Activated naive CD4-positive, alpha-beta T cell treated with anti-CD3 and anti-CD28 coated beads for 36 hours (primary cell): ENCODE measurements at regions not wholly inside any gene's neighbourhood (a gene's known extent, or its start where the extent isn't known, plus 50 kb on each side); places are given as distances from the start of the nearest gene placed in this dataset.

Source experiments
- CTCF ChIA-PET: fragments of 350-600 bp; sonication (Branson Sonifier 250); formaldehyde crosslinking; loops from one replicate; lab custom pipeline; 2021; ENCODE audit warnings: antibody characterized with exemption; lab: Charles Lee
- DNase-seq: peaks from one replicate; pipeline ENCODE4 v3.0.0-alpha.2; 2020
- H3K27ac Mint-ChIP-seq: one replicate; pipeline ENCODE4 v1.8.0; 2021; ENCODE audit warnings: mild to moderate bottlenecking, mixed read lengths
- H3K27me3 Mint-ChIP-seq: one replicate; pipeline ENCODE4 v1.8.0; 2021; ENCODE audit warnings: low read depth, mixed read lengths
- H3K36me3 Mint-ChIP-seq: one replicate; pipeline ENCODE4 v1.8.0; 2021; ENCODE audit warnings: low read depth, mixed read lengths
- H3K4me1 Mint-ChIP-seq: one replicate; pipeline ENCODE4 v1.8.0; 2021; ENCODE audit warnings: low read depth, mixed read lengths
- H3K4me3 Mint-ChIP-seq: one replicate; pipeline ENCODE4 v1.8.0; 2021; ENCODE audit warnings: mild to moderate bottlenecking, moderate library complexity, mixed read lengths
- H3K9me3 Mint-ChIP-seq: one replicate; pipeline ENCODE4 v1.8.0; 2021; ENCODE audit warnings: mixed read lengths
- intact Hi-C: fragments of 100-400 bp; cut with micrococcal nuclease; formaldehyde crosslinking; loops from one replicate; pipeline ENCODE4 v1.15.1; 2023

- H3K4me3 Mint-ChIP-seq, result no peak overlapping the region
- H3K4me1 Mint-ChIP-seq, result no peaks in the 10 kb centered on the region
- H3K27ac Mint-ChIP-seq, result no peak overlapping the region
- H3K9me3 Mint-ChIP-seq, result peaks cover 15% of the 10 kb centered on the region
- DNase-seq, result no peak
- intact Hi-C loops, result no loop called here
- H3K27me3 Mint-ChIP-seq, result no peaks in the 10 kb centered on the region
- CTCF ChIA-PET, result no interaction called here
- no peaks in the 10 kb centered on the region for H3K36me3 Mint-ChIP-seq
Observed at GRCh38 chr7:81648716-81649115, 121.1 kb downstream of the HGF start.

- CTCF ChIA-PET, result no interaction called here
- intact Hi-C loops, result no loop called here
- Mint-ChIP-seq H3K27me3 (no peaks in the 10 kb centered on the region), H3K4me3 (no peak overlapping the region), H3K4me1 (no peaks in the 10 kb centered on the region), H3K9me3 (peaks cover 15% of the 10 kb centered on the region), H3K36me3 (no peaks in the 10 kb centered on the region), H3K27ac (no peak overlapping the region)
- no peak for DNase-seq
Observed at GRCh38 chr7:81645435-81645834, 124.4 kb downstream of the HGF start.

GRCh38 chr7:81641873-81642272 lies 128.0 kb downstream of the HGF start:
- Mint-ChIP-seq H3K36me3 (no peaks in the 10 kb centered on the region), H3K4me1 (no peaks in the 10 kb centered on the region), H3K27ac (no peak overlapping the region), H3K9me3 (peaks cover 18% of the 10 kb centered on the region), H3K4me3 (no peak overlapping the region), H3K27me3 (no peaks in the 10 kb centered on the region)
- DNase-seq, result no peak
- intact Hi-C loops, result no loop called here
- CTCF ChIA-PET, result no interaction called here

GRCh38 chr7:81638198-81638597 lies 131.6 kb downstream of the HGF start:
- CTCF ChIA-PET, result no interaction called here
- Mint-ChIP-seq H3K27ac (no peak overlapping the region), H3K36me3 (no peaks in the 10 kb centered on the region), H3K27me3 (no peaks in the 10 kb centered on the region), H3K9me3 (peaks cover 16% of the 10 kb centered on the region), H3K4me1 (no peaks in the 10 kb centered on the region), H3K4me3 (no peak overlapping the region)
- intact Hi-C loops, result no loop called here
- DNase-seq, result no peak

- intact Hi-C loops, result no loop called here
- Mint-ChIP-seq H3K27me3 (no peaks in the 10 kb centered on the region), H3K4me3 (no peak overlapping the region), H3K36me3 (no peaks in the 10 kb centered on the region), H3K4me1 (no peaks in the 10 kb centered on the region), H3K27ac (no peak overlapping the region), H3K9me3 (peaks cover 16% of the 10 kb centered on the region)
- CTCF ChIA-PET, result no interaction called here
- DNase-seq, result no peak
Observed at GRCh38 chr7:81637534-81637933, 132.3 kb downstream of the HGF start.

GRCh38 chr7:81632418-81632817 lies 137.4 kb downstream of the HGF start:
- CTCF ChIA-PET, result no interaction called here
- no peak overlapping the region for H3K4me3 Mint-ChIP-seq
- no peak overlapping the region for H3K27ac Mint-ChIP-seq
- no peaks in the 10 kb centered on the region for H3K36me3 Mint-ChIP-seq
- H3K9me3 Mint-ChIP-seq, result peaks cover 4% of the 10 kb centered on the region
- no peaks in the 10 kb centered on the region for H3K4me1 Mint-ChIP-seq
- H3K27me3 Mint-ChIP-seq, result no peaks in the 10 kb centered on the region
- intact Hi-C loops, result no loop called here
- DNase-seq, result no peak

GRCh38 chr7:81630600-81630999 lies 139.2 kb downstream of the HGF start:
- H3K4me3 Mint-ChIP-seq, result no peak overlapping the region
- CTCF ChIA-PET, result no interaction called here
- H3K27ac Mint-ChIP-seq, result no peak overlapping the region
- DNase-seq, result no peak
- no peaks in the 10 kb centered on the region for H3K27me3 Mint-ChIP-seq
- peaks cover 4% of the 10 kb centered on the region for H3K9me3 Mint-ChIP-seq
- intact Hi-C loops, result no loop called here
- H3K36me3 Mint-ChIP-seq, result no peaks in the 10 kb centered on the region
- H3K4me1 Mint-ChIP-seq, result no peaks in the 10 kb centered on the region

GRCh38 chr7:81629702-81630101 lies 140.1 kb downstream of the HGF start:
- CTCF ChIA-PET, result no interaction called here

GRCh38 chr7:81628951-81629350 lies 140.9 kb downstream of the HGF start:
- intact Hi-C loops, result no loop called here
- peaks cover 4% of the 10 kb centered on the region for H3K9me3 Mint-ChIP-seq
- H3K36me3 Mint-ChIP-seq, result no peaks in the 10 kb centered on the region
- no peaks in the 10 kb centered on the region for H3K4me1 Mint-ChIP-seq
- no peak for DNase-seq
- H3K27me3 Mint-ChIP-seq, result no peaks in the 10 kb centered on the region
- no peak overlapping the region for H3K4me3 Mint-ChIP-seq
- no peak overlapping the region for H3K27ac Mint-ChIP-seq
- CTCF ChIA-PET, result no interaction called here

More at GRCh38 chr7:81629702-81630101, 140.1 kb downstream of the HGF start:
- Mint-ChIP-seq H3K27me3 (no peaks in the 10 kb centered on the region), H3K36me3 (no peaks in the 10 kb centered on the region), H3K9me3 (peaks cover 4% of the 10 kb centered on the region), H3K27ac (no peak overlapping the region), H3K4me1 (no peaks in the 10 kb centered on the region), H3K4me3 (no peak overlapping the region)
- no peak for DNase-seq
- intact Hi-C loops, result no loop called here

GRCh38 chr7:81627536-81628287 lies 142.1 kb downstream of the HGF start:
- CTCF ChIA-PET, result no interaction called here
- no peaks in the 10 kb centered on the region for H3K36me3 Mint-ChIP-seq
- no peaks in the 10 kb centered on the region for H3K4me1 Mint-ChIP-seq
- intact Hi-C loops, result no loop called here
- H3K27me3 Mint-ChIP-seq, result no peaks in the 10 kb centered on the region
- H3K4me3 Mint-ChIP-seq, result no peak overlapping the region
- no peak for DNase-seq
- H3K27ac Mint-ChIP-seq, result no peak overlapping the region
- peaks cover 3% of the 10 kb centered on the region for H3K9me3 Mint-ChIP-seq

- DNase-seq, result no peak
- H3K27ac Mint-ChIP-seq, result no peak overlapping the region
- intact Hi-C loops, result no loop called here
- H3K4me3 Mint-ChIP-seq, result no peak overlapping the region
- no peaks in the 10 kb centered on the region for H3K27me3 Mint-ChIP-seq
- H3K4me1 Mint-ChIP-seq, result no peaks in the 10 kb centered on the region
- H3K9me3 Mint-ChIP-seq, result no peaks in the 10 kb centered on the region
- no peaks in the 10 kb centered on the region for H3K36me3 Mint-ChIP-seq
- CTCF ChIA-PET, result no interaction called here
Observed at GRCh38 chr7:81626008-81626407, 143.8 kb downstream of the HGF start.

GRCh38 chr7:81624650-81625631 lies 144.9 kb downstream of the HGF start:
- no peak overlapping the region for H3K27ac Mint-ChIP-seq
- no peaks in the 10 kb centered on the region for H3K27me3 Mint-ChIP-seq
- no peaks in the 10 kb centered on the region for H3K9me3 Mint-ChIP-seq
- DNase-seq, result no peak
- H3K4me3 Mint-ChIP-seq, result no peak overlapping the region
- no peaks in the 10 kb centered on the region for H3K4me1 Mint-ChIP-seq
- intact Hi-C loops, result no loop called here
- no peaks in the 10 kb centered on the region for H3K36me3 Mint-ChIP-seq
- CTCF ChIA-PET, result no interaction called here
